BLaER1 treated with 17β-estradiol and CSF1 and Interleukin-3, amounts not matched to agents 10 nM and 100 nM (cell line): ENCODE measurements at regions not wholly inside any gene's neighbourhood (a gene's known extent, or its start where the extent isn't known, plus 50 kb on each side); places are given as distances from the start of the nearest gene placed in this dataset.
A peak's percentile ranks its signal among the peaks of the same experiment; 100 is the strongest.

Source experiments
- H3K27ac ChIP-seq, 11 experiments: shearing (Covaris generic); formaldehyde crosslinking; 2 replicates each; pipeline ENCODE4 v1.8.1; 2022
- H3K27me3 ChIP-seq, 11 experiments: shearing (Covaris generic); formaldehyde crosslinking; 2 replicates each; pipeline ENCODE4 v1.8.1; 2022
- H3K36me3 ChIP-seq, 11 experiments: shearing (Covaris generic); formaldehyde crosslinking; 2 replicates each; pipeline ENCODE4 v1.8.1; 2022
- H3K4me1 ChIP-seq, 10 experiments: shearing (Covaris generic); formaldehyde crosslinking; 2 replicates each; pipeline ENCODE4 v1.8.1; 2022
- H3K4me2 ChIP-seq, 11 experiments: shearing (Covaris generic); formaldehyde crosslinking; 2 replicates each; pipeline ENCODE4 v1.8.1; 2022
- H3K4me3 ChIP-seq, 10 experiments: shearing (Covaris generic); formaldehyde crosslinking; 2 replicates each; pipeline ENCODE4 v1.8.1; 2022
- H3K9ac ChIP-seq, 11 experiments: shearing (Covaris generic); formaldehyde crosslinking; 2 replicates each; pipeline ENCODE4 v1.8.1; 2022
- H3K9me3 ChIP-seq, 11 experiments: shearing (Covaris generic); formaldehyde crosslinking; replicated peaks in 1 of 11; 2 replicates each; pipeline ENCODE4 v1.8.1; 2022
- H4K20me1 ChIP-seq, 11 experiments: shearing (Covaris generic); formaldehyde crosslinking; 2 replicates each; pipeline ENCODE4 v1.8.1; 2022
- Cebpa-rat ChIP-seq, 11 experiments: shearing (Covaris generic); IDR thresholded peaks; 2 replicates each; pipeline ENCODE4 v1.8.1; 2022

GRCh38 chr1:29977550-29977949, 741.2 kb downstream of the PTPRU start:
- no peak for TF ChIP-seq Cebpa-rat (IDR thresholded peaks at IDR 0.05)
- Histone ChIP-seq H4K20me1 (no peaks in the 10 kb centered on the region), H3K27me3 (no peaks in the 10 kb centered on the region), H3K9ac (no peak overlapping the region), H3K4me1 (peaks cover 0 to 23% (median 0%) of the 10 kb centered on the region in 10 experiments; a peak in 4 of 20 replicates), H3K9me3 (peaks cover 0 to 23% (median 13%) of the 10 kb centered on the region in 11 experiments; a peak in 14 of 22 replicates), H3K4me3 (no peak overlapping the region), H3K27ac (no peak overlapping the region), H3K4me2 (no peak overlapping the region), H3K36me3 (no peaks in the 10 kb centered on the region)

- H4K20me1 ChIP-seq, result peaks cover 0 to 8% (median 0%) of the 10 kb centered on the region in 11 experiments; a peak in 1 of 22 replicates
- H3K9me3 ChIP-seq, result peaks cover 0 to 19% (median 10%) of the 10 kb centered on the region in 11 experiments; a peak in 12 of 22 replicates
- H3K36me3 ChIP-seq, result no peaks in the 10 kb centered on the region
- H3K27me3 ChIP-seq, result no peaks in the 10 kb centered on the region
- H3K4me3 ChIP-seq, result no peak overlapping the region
- no peak for TF ChIP-seq Cebpa-rat (IDR thresholded peaks at IDR 0.05)
- H3K4me2 ChIP-seq, result peak overlapping the region in 1 of 11 experiments; percentile 52; a peak in 2 of 22 replicates
- H3K4me1 ChIP-seq, result peaks cover 0 to 40% (median 0%) of the 10 kb centered on the region in 10 experiments; a peak in 4 of 20 replicates
- H3K27ac ChIP-seq, result no peak overlapping the region
- no peak overlapping the region for H3K9ac ChIP-seq
Measured at GRCh38 chr1:29975036-29975694, 738.8 kb downstream of the PTPRU start.

- H3K4me1 ChIP-seq, result peaks cover 0 to 48% (median 0%) of the 10 kb centered on the region in 10 experiments; a peak in 4 of 20 replicates
- H3K4me3 ChIP-seq, result no peak overlapping the region
- peaks cover 0 to 19% (median 10%) of the 10 kb centered on the region in 11 experiments; a peak in 12 of 22 replicates for H3K9me3 ChIP-seq
- TF ChIP-seq Cebpa-rat (IDR thresholded peaks at IDR 0.05), result no peak
- peak overlapping the region in 1 of 11 experiments; percentile 26; a peak in 1 of 22 replicates for H3K27ac ChIP-seq
- peaks cover 0 to 8% (median 0%) of the 10 kb centered on the region in 11 experiments; a peak in 1 of 22 replicates for H4K20me1 ChIP-seq
- H3K36me3 ChIP-seq, result no peaks in the 10 kb centered on the region
- H3K4me2 ChIP-seq, result peak overlapping the region in 2 of 11 experiments; percentile 10 to 52; a peak in 2 of 22 replicates
- no peaks in the 10 kb centered on the region for H3K27me3 ChIP-seq
- no peak overlapping the region for H3K9ac ChIP-seq
Measured at GRCh38 chr1:29974316-29974724, 738.0 kb downstream of the PTPRU start.

GRCh38 chr1:29973406-29973805, 737.1 kb downstream of the PTPRU start:
- no peaks in the 10 kb centered on the region for H3K36me3 ChIP-seq
- no peak for TF ChIP-seq Cebpa-rat (IDR thresholded peaks at IDR 0.05)
- H3K27me3 ChIP-seq, result no peaks in the 10 kb centered on the region
- peaks cover 0 to 50% (median 0%) of the 10 kb centered on the region in 10 experiments; a peak in 4 of 20 replicates for H3K4me1 ChIP-seq
- H3K4me3 ChIP-seq, result no peak overlapping the region
- peaks cover 0 to 19% (median 10%) of the 10 kb centered on the region in 11 experiments; a peak in 12 of 22 replicates for H3K9me3 ChIP-seq
- H3K9ac ChIP-seq, result no peak overlapping the region
- peak overlapping the region in 1 of 11 experiments; percentile 18; a peak in 1 of 22 replicates for H3K4me2 ChIP-seq
- H3K27ac ChIP-seq, result no peak overlapping the region
- peaks cover 0 to 8% (median 0%) of the 10 kb centered on the region in 11 experiments; a peak in 1 of 22 replicates for H4K20me1 ChIP-seq

GRCh38 chr1:29972421-29973053, 736.2 kb downstream of the PTPRU start:
- Histone ChIP-seq H3K4me2 (no peak overlapping the region), H3K9ac (no peak overlapping the region), H3K27ac (no peak overlapping the region)

GRCh38 chr1:29971703-29972102, 735.4 kb downstream of the PTPRU start:
- no peak overlapping the region for H3K4me3 ChIP-seq
- no peak for TF ChIP-seq Cebpa-rat (IDR thresholded peaks at IDR 0.05)
- no peaks in the 10 kb centered on the region for H3K27me3 ChIP-seq
- peaks cover 0 to 8% (median 0%) of the 10 kb centered on the region in 11 experiments; a peak in 1 of 22 replicates for H4K20me1 ChIP-seq
- peaks cover 0 to 3% (median 0%) of the 10 kb centered on the region in 11 experiments; a peak in 2 of 22 replicates for H3K9me3 ChIP-seq
- peaks cover 0 to 52% (median 0%) of the 10 kb centered on the region in 10 experiments; a peak in 4 of 20 replicates for H3K4me1 ChIP-seq
- H3K4me2 ChIP-seq, result peak overlapping the region in 1 of 11 experiments; percentile 67; a peak in 2 of 22 replicates
- H3K27ac ChIP-seq, result no peak overlapping the region
- no peaks in the 10 kb centered on the region for H3K36me3 ChIP-seq
- no peak overlapping the region for H3K9ac ChIP-seq

More at GRCh38 chr1:29972421-29973053, 736.2 kb downstream of the PTPRU start:
- Histone ChIP-seq H3K27me3 (no peaks in the 10 kb centered on the region), H3K9me3 (peaks cover 0 to 12% (median 5%) of the 10 kb centered on the region in 11 experiments; a peak in 11 of 22 replicates), H3K4me1 (peaks cover 0 to 50% (median 0%) of the 10 kb centered on the region in 10 experiments; a peak in 4 of 20 replicates), H3K36me3 (no peaks in the 10 kb centered on the region), H4K20me1 (peaks cover 0 to 8% (median 0%) of the 10 kb centered on the region in 11 experiments; a peak in 1 of 22 replicates), H3K4me3 (no peak overlapping the region)
- TF ChIP-seq Cebpa-rat (IDR thresholded peaks at IDR 0.05), result no peak

GRCh38 chr1:29970747-29971325, 734.5 kb downstream of the PTPRU start:
- Histone ChIP-seq H3K9me3 (no peaks in the 10 kb centered on the region), H3K4me3 (no peak overlapping the region)
- TF ChIP-seq Cebpa-rat (IDR thresholded peaks at IDR 0.05), result no peak

GRCh38 chr1:29969576-29969975, 733.3 kb downstream of the PTPRU start:
- peaks cover 0 to 8% (median 0%) of the 10 kb centered on the region in 11 experiments; a peak in 1 of 22 replicates for H4K20me1 ChIP-seq
- H3K36me3 ChIP-seq, result no peaks in the 10 kb centered on the region
- no peaks in the 10 kb centered on the region for H3K9me3 ChIP-seq
- no peak overlapping the region for H3K27ac ChIP-seq
- no peak overlapping the region for H3K4me3 ChIP-seq
- H3K4me2 ChIP-seq, result peak overlapping the region in 1 of 11 experiments; percentile 67; a peak in 2 of 22 replicates
- no peaks in the 10 kb centered on the region for H3K27me3 ChIP-seq
- TF ChIP-seq Cebpa-rat (IDR thresholded peaks at IDR 0.05), result no peak
- no peak overlapping the region for H3K9ac ChIP-seq
- H3K4me1 ChIP-seq, result peaks cover 0 to 52% (median 0%) of the 10 kb centered on the region in 10 experiments; a peak in 4 of 20 replicates

More at GRCh38 chr1:29970747-29971325, 734.5 kb downstream of the PTPRU start:
- Histone ChIP-seq H4K20me1 (peaks cover 0 to 8% (median 0%) of the 10 kb centered on the region in 11 experiments; a peak in 1 of 22 replicates), H3K4me1 (peaks cover 0 to 57% (median 0%) of the 10 kb centered on the region in 10 experiments; a peak in 4 of 20 replicates), H3K36me3 (no peaks in the 10 kb centered on the region), H3K9ac (no peak overlapping the region), H3K4me2 (peak overlapping the region in 2 of 11 experiments; percentile 42 to 67; a peak in 4 of 22 replicates), H3K27ac (no peak overlapping the region; a peak in 1 of 22 replicates), H3K27me3 (no peaks in the 10 kb centered on the region)
